ENCODE measurements at regions not wholly inside any gene's neighbourhood (a gene's known extent, or its start where the extent isn't known, plus 50 kb on each side); places are given as distances from the start of the nearest gene placed in this dataset.

- Histone ChIP-seq H3K27me3 (ENCODE audit: insufficient read depth) (no peaks in the 10 kb centered on the region), H3K27ac (ENCODE audit: low read depth) (no peak overlapping the region), H2AFZ (no peak overlapping the region), H3K4me2 (no peak overlapping the region), H4K20me1 (replicated peaks; ENCODE audit: insufficient read depth) (no peaks in the 10 kb centered on the region), H3K9me2 (ENCODE audit: insufficient read depth) (no peaks in the 10 kb centered on the region), H3K79me2 (replicated peaks; ENCODE audit: insufficient read depth) (no peaks in the 10 kb centered on the region), H3K4me1 (ENCODE audit: insufficient read depth) (peaks cover 5% of the 10 kb centered on the region), H3K4me3 (no peak overlapping the region), H3F3A (replicated peaks; ENCODE audit: low read depth) (no peaks in the 10 kb centered on the region), H3K36me3 (ENCODE audit: insufficient read depth) (no peaks in the 10 kb centered on the region; the same call in 1 of the 2 replicates)
- Mint-ChIP-seq H3K36me3 (ENCODE audit: low read depth) (no peaks in the 10 kb centered on the region), H3K9me3 (no peaks in the 10 kb centered on the region), H3K27ac (no peak overlapping the region), H3K27me3 (ENCODE audit: insufficient read depth, low read depth, poor library complexity) (no peaks in the 10 kb centered on the region), H3K4me1 (peaks cover 5% of the 10 kb centered on the region), H3K4me3 (no peak overlapping the region)
- DNase-seq (ENCODE audit: low spot score) (no peak), ATAC-seq (no peak)
- TF ChIP-seq ZNF331 (CRISPR knock-in tag; IDR thresholded peaks at IDR 0.05; ENCODE audit: low read depth) (no peak), POLR2AphosphoS5 (IDR thresholded peaks at IDR 0.05; ENCODE audit: low read depth) (no peak), CREB1 (CRISPR knock-in tag; IDR thresholded peaks at IDR 0.05; ENCODE audit: low read depth) (no peak), NANOG (IDR thresholded peaks at IDR 0.05; ENCODE audit: borderline replicate concordance) (no peak), REST (IDR thresholded peaks at IDR 0.05; ENCODE audit: unreplicated experiment) (no peak), ETS1 (IDR thresholded peaks at IDR 0.05) (no peak), EZH2phosphoT487 (IDR thresholded peaks at IDR 0.05; ENCODE audit: unreplicated experiment) (no peak), JUNB (IDR thresholded peaks at IDR 0.05; ENCODE audit: unreplicated experiment) (no peak), ZNF114 (CRISPR knock-in tag; IDR thresholded peaks at IDR 0.05) (no peak), CTCF (conservative IDR thresholded peaks at IDR 0.05; ENCODE audit: low read depth in 2 of 2) (no peak), EZH2 (IDR thresholded peaks at IDR 0.05; ENCODE audit: low read depth, unreplicated experiment) (no peak), ZNF462 (CRISPR knock-in tag; IDR thresholded peaks at IDR 0.05) (no peak), STAT1 (IDR thresholded peaks at IDR 0.05; ENCODE audit: unreplicated experiment) (no peak)
Measured at GRCh38 chr2:52526735-52527134, 1240.9 kb upstream of the CHAC2 start.

Data from GM23338 (cell line).